ENCODE measurements at regions not wholly inside any gene's neighbourhood (a gene's known extent, or its start where the extent isn't known, plus 50 kb on each side); places are given as distances from the start of the nearest gene placed in this dataset.

GRCh38 chr2:194015751-194016150 is 1641.3 kb upstream of the SLC39A10 start:
- TF ChIP-seq POLR2A (IDR thresholded peaks at IDR 0.05; ENCODE audit: low read depth, low read length) (no peak), TAF1 (IDR thresholded peaks at IDR 0.05; ENCODE audit: borderline replicate concordance, low read depth, low read length) (no peak), POLR2AphosphoS5 (IDR thresholded peaks at IDR 0.05; ENCODE audit: low read depth, low read length) (no peak)

All from GM12892 (cell line).